Colon (tissue), 2 donors: ENCODE measurements at regions not wholly inside any gene's neighbourhood (a gene's known extent, or its start where the extent isn't known, plus 50 kb on each side); places are given as distances from the start of the nearest gene placed in this dataset.
"Not testable (repeated sequence)": the region's sequence is repeated elsewhere in the genome, so short reads cannot be mapped to it uniquely, and the experiment has no call there.

ENCODE experiments used
- FAIRE-seq: peaks from 2 replicates; lab custom pipeline; 2012; peaks lifted over from hg19 to GRCh38; lab: Jason Lieb, UNC
- donor health status: control.
- donor health status: control.

GRCh38 chr10:130351466-130352290, 215.5 kb downstream of the GLRX3 start:
- no peak for FAIRE-seq

- no peak for FAIRE-seq
Observed at GRCh38 chr10:130352291-130352645, 216.1 kb downstream of the GLRX3 start.

GRCh38 chr10:130353928-130354572, 217.9 kb downstream of the GLRX3 start:
- FAIRE-seq: no peak

GRCh38 chr10:130354573-130354954, 218.4 kb downstream of the GLRX3 start:
- FAIRE-seq: no peak

GRCh38 chr10:130354976-130355795, 219.0 kb downstream of the GLRX3 start:
- no peak for FAIRE-seq

GRCh38 chr10:130356429-130356828, 220.2 kb downstream of the GLRX3 start:
- FAIRE-seq: not testable (repeated sequence)

- FAIRE-seq: no peak
Observed at GRCh38 chr10:130357226-130357625, 221.0 kb downstream of the GLRX3 start.

- no peak for FAIRE-seq
Observed at GRCh38 chr10:130357951-130358350, 221.8 kb downstream of the GLRX3 start.

- no peak for FAIRE-seq
Observed at GRCh38 chr10:130358981-130359650, 222.9 kb downstream of the GLRX3 start.

GRCh38 chr10:130359711-130360110, 223.5 kb downstream of the GLRX3 start:
- no peak for FAIRE-seq

- FAIRE-seq: no peak
Observed at GRCh38 chr10:130360826-130361311, 224.7 kb downstream of the GLRX3 start.

GRCh38 chr10:130361351-130362105, 225.3 kb downstream of the GLRX3 start:
- FAIRE-seq: no peak

- no peak for FAIRE-seq
Observed at GRCh38 chr10:130362308-130362761, 226.1 kb downstream of the GLRX3 start.

GRCh38 chr10:130363051-130363450, 226.9 kb downstream of the GLRX3 start:
- no peak for FAIRE-seq

GRCh38 chr10:130363899-130364445, 227.8 kb downstream of the GLRX3 start:
- FAIRE-seq: no peak

GRCh38 chr10:130364631-130365411, 228.6 kb downstream of the GLRX3 start:
- no peak for FAIRE-seq

- no peak for FAIRE-seq
Observed at GRCh38 chr10:130368761-130369560, 232.8 kb downstream of the GLRX3 start.

- FAIRE-seq: no peak
Observed at GRCh38 chr10:130369645-130370381, 233.6 kb downstream of the GLRX3 start.

GRCh38 chr10:130370721-130371120, 234.5 kb downstream of the GLRX3 start:
- no peak for FAIRE-seq
